H1 (cell line): ENCODE measurements at regions not wholly inside any gene's neighbourhood (a gene's known extent, or its start where the extent isn't known, plus 50 kb on each side); places are given as distances from the start of the nearest gene placed in this dataset.

Experiments
- ATF2 ChIP-seq: IDR thresholded peaks from 2 replicates; pipeline ENCODE4 v1.6.1; 2012; ENCODE audit warnings: low read length, inconsistent platforms
- EGR1 ChIP-seq: IDR thresholded peaks from 2 replicates; pipeline ENCODE4 v1.6.1; 2011; ENCODE audit warnings: low read depth, low read length, borderline replicate concordance
- MAX ChIP-seq: IDR thresholded peaks from 2 replicates; pipeline ENCODE4 v1.6.1; 2012; ENCODE audit warnings: inconsistent platforms
- SP1 ChIP-seq: IDR thresholded peaks from 2 replicates; pipeline ENCODE4 v1.6.1; 2011; ENCODE audit warnings: low read depth, low read length

GRCh38 chr5:145210020-145210419, 625.1 kb downstream of the PRELID2 start (continued):
- TF ChIP-seq ATF2: no peak
- no peak for TF ChIP-seq SP1
- no peak for TF ChIP-seq EGR1
- no peak for TF ChIP-seq MAX
